ENCODE measurements at regions not wholly inside any gene's neighbourhood (a gene's known extent, or its start where the extent isn't known, plus 50 kb on each side); places are given as distances from the start of the nearest gene placed in this dataset.

DNA sequence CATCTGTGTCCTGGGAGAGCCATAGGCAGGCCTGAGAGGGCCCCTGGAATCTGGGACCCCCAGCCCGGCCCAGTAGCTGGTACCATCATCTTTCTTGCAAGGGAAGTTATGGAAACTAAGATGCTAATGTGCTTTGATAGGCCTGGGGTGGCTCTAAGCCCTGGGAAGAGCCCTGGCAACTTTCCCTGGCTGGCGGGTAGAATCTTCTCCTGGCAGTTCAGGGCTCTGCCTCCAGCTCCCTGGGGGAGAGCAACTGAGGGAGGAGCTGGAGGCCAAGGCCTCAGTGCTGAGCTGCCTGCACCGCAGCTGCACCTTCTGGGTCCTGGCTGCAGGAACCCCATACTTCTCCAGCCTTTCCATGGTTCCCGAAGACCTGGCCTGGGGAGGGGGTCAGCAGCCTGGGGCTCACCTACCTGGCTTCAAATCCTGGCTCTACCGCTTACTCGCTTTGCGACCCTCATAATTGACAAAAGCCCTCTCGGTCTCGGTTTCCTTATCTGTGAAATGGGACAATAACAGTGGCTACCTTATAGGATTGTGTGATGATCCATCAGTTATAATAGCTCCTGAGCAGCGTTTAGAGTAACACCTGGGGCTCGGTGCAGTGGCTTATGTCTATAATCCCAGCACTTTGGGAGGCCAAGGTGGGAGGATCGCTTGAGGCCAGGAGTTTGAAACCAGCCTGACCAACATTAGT is 333.7 kb downstream of the SEC14L1 start:
- no peak for DNase-seq (ENCODE audit: low spot score)

GRCh38 chr17:77475016-77475976 is 334.5 kb downstream of the SEC14L1 start:
- no peak for DNase-seq (ENCODE audit: low spot score)

DNA sequence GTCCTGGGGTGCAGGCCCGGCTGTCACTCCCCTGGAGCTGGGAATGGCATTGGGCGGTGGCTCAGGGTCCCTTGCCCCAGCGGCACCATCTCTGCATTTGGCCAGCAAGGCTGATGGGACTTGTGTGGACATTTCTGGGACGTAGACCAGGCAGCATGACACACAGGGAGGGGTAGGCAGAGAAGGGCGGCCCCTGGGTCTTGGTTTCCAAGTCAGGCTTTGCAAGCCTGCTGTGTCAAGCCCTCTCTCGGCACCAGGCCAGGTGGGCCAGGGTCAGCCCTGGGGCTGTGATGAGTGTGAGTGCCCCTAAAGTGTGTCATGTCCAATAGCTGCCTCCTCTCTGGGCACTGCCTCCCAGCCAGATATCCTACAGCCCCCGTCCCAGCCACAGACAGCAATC is 335.2 kb downstream of the SEC14L1 start:
- no peak for DNase-seq (ENCODE audit: low spot score)

GRCh38 chr17:77476498-77476897 is 335.7 kb downstream of the SEC14L1 start:
- DNase-seq (ENCODE audit: low spot score) = no peak

DNA sequence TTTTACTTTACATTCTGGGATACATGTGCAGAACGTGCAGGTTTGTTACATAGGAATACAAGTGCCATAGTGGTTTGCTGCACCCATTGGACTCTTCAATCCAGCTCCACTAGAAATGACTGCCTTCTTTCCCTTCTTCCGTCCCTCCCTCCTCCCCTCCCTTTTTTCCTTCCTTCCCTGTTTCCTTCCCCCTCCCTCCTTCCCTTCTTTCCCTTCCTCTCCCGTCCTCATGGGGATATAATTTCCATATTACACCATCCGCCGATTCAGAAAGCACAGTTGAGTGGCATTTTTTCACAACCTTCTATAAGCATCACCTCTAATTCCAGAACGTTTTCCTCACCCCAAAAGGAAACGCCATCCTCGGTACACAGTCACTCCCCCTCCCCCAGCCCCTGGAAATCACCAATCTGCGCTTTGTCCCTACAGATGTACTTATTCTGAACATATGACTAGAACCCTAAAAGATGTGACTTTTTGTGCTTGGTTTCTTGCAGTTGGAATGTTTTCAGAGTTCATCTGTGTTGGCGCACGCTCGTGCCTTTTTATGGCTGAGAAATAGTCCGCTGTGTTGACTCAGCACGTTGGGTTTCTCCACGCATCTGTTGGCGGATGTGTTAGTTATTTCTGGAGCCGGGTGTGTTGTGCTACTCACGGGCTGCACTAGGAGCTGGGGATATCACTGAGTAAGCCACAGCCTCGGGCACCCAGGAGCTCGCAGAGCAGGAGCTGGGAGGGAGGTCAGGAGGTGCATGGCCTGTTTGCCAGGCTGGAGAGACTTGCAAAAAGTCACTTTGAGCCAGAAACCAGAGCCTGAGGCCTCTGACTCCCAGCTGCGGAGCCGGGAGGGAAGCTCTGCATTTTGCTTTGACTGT is 336.4 kb downstream of the SEC14L1 start:
- DNase-seq (ENCODE audit: low spot score) = no peak

GRCh38 chr17:77478281-77478680 is 337.5 kb downstream of the SEC14L1 start:
- no peak for DNase-seq (ENCODE audit: low spot score)

GRCh38 chr17:77478899-77479298 is 338.1 kb downstream of the SEC14L1 start:
- no peak for DNase-seq (ENCODE audit: low spot score)

DNA sequence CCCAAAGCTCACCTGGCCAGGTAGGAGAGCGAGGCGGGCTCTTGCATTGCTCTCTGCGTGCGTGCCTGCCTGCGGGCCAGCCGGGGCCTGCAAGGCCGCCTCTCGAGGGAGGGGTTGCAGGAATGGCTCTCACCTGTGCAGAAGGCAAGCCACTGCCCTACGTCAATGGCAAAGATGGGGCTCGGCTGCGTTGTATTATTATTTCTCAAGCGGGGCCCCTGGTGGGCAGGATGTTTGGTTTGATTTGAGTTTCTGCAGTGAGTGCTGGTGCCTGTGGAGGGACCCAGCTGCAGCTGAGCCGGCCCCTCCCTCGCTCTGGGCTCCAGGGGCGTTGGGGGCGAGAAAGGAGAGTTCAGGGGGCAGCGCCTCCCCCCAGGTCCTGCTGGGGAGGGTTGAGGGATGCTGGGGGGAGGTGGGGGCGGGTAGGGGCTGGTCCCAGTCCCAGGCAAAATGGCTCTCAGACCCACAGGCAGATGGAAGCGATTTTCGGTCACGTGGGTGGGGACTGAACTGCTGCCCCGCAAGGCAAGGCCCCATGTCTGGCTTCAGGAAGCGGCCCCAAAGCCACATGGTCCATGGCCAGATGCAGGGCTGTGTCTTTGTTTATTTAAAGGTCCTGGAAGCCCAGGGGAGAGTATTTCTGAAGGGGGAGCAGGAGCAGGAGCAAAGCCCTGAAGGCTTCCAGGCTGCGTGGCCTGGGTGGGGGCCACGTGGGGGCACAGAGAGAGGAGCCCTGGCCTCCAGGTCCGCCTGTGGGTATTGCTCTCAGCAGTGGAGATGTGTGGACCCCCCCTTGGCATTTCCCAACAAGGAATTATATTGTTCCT is 338.8 kb downstream of the SEC14L1 start:
- no peak for DNase-seq (ENCODE audit: low spot score)

GRCh38 chr17:77480199-77480508 is 339.4 kb downstream of the SEC14L1 start:
- no peak for DNase-seq (ENCODE audit: low spot score)

GRCh38 chr17:77480509-77481215 is 339.9 kb downstream of the SEC14L1 start:
- no peak for DNase-seq (ENCODE audit: low spot score)

DNA sequence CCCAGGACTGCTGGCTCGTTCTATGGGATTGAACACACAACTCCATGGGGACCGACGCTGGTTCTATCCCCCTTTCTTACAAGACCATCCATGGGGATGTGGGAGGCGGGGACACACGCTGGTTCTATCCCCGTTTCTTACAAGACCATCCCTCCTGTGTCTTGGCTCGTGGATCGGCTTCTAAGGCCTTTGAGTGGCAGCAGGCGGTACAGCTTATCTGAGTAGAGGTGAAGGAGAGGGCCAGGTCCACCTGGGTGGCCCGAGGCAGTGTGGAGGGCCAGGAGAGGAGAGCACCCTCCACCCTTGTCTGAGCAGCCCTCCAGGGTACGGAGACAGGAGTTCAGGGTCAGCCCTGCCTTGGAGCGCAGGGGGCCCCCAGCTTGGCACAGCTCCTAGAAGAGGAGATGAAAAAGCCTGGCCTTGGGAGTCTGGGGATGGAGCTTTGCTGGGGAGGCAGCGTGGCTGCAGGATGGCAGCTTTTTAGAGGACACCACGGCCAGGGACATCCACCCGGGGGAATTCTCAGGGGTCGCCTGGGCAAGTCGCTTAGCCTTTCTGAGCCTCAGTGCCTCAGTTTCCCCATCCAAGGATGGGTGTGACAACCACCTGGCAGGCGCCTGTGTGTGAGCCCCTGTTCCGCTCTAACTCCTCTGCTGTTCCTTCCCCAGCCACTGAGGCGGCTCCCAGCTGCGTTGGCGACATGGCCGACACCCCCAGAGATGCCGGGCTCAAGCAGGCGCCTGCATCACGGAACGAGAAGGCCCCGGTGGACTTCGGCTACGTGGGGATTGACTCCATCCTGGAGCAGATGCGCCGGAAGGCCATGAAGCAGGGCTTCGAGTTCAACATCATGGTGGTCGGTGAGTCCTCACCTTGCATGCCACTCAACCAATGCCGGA is 341.0 kb downstream of the SEC14L1 start:
- no peak for DNase-seq (ENCODE audit: low spot score)

- DNase-seq (ENCODE audit: low spot score) = no peak
Observed at GRCh38 chr17:77482375-77483127, 341.8 kb downstream of the SEC14L1 start.

GRCh38 chr17:77483128-77483598 is 342.4 kb downstream of the SEC14L1 start:
- no peak for DNase-seq (ENCODE audit: low spot score)

- DNase-seq (ENCODE audit: low spot score) = no peak
Observed at GRCh38 chr17:77484111-77484510, 343.3 kb downstream of the SEC14L1 start.

- no peak for DNase-seq (ENCODE audit: low spot score)
Observed at GRCh38 chr17:77485089-77485833, 344.5 kb downstream of the SEC14L1 start.

- no peak for DNase-seq (ENCODE audit: low spot score)
Observed at GRCh38 chr17:77487211-77487629, 346.5 kb downstream of the SEC14L1 start.

- DNase-seq (ENCODE audit: low spot score) = no peak
Observed at GRCh38 chr17:77487677-77488530, 347.1 kb downstream of the SEC14L1 start.
